ENCODE measurements at regions not wholly inside any gene's neighbourhood (a gene's known extent, or its start where the extent isn't known, plus 50 kb on each side); places are given as distances from the start of the nearest gene placed in this dataset.

DNA sequence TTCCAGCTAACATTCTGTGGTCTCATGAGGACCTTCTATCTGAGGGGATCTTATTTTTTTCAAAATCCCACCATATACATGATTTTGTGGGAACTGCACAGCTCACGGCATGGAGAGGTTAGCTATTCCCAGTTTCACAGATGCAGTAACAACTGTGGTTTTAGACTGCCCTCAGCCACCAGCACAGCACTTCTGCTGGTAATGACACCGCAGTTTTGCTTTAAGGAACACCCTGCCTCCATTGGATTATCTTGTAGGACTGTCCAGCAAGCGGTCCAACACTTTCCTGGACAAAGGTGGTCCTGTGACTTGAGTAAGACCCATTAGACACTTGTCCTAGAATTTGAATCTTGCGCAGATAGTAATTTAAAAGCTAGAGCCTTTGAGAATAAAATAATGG, 65.3 kb upstream of the SMNDC1 start:
- Histone ChIP-seq H3K4me2 (ENCODE audit: low read depth, low read length, poor library complexity, severe bottlenecking) (no peak overlapping the region), H3F3A (ENCODE audit: insufficient read depth) (no peaks in the 10 kb centered on the region)
- no peak for TF ChIP-seq EZH2phosphoT487 (conservative IDR thresholded peaks at IDR 0.05; ENCODE audit: low read length)
- TF ChIP-seq, protein P1, sequence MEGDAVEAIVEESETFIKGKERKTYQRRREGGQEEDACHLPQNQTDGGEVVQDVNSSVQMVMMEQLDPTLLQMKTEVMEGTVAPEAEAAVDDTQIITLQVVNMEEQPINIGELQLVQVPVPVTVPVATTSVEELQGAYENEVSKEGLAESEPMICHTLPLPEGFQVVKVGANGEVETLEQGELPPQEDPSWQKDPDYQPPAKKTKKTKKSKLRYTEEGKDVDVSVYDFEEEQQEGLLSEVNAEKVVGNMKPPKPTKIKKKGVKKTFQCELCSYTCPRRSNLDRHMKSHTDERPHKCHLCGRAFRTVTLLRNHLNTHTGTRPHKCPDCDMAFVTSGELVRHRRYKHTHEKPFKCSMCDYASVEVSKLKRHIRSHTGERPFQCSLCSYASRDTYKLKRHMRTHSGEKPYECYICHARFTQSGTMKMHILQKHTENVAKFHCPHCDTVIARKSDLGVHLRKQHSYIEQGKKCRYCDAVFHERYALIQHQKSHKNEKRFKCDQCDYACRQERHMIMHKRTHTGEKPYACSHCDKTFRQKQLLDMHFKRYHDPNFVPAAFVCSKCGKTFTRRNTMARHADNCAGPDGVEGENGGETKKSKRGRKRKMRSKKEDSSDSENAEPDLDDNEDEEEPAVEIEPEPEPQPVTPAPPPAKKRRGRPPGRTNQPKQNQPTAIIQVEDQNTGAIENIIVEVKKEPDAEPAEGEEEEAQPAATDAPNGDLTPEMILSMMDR (IDR thresholded peaks at IDR 0.05; ENCODE audit: insufficient read depth, low read length, poor library complexity, severe bottlenecking) = no peak

DNA sequence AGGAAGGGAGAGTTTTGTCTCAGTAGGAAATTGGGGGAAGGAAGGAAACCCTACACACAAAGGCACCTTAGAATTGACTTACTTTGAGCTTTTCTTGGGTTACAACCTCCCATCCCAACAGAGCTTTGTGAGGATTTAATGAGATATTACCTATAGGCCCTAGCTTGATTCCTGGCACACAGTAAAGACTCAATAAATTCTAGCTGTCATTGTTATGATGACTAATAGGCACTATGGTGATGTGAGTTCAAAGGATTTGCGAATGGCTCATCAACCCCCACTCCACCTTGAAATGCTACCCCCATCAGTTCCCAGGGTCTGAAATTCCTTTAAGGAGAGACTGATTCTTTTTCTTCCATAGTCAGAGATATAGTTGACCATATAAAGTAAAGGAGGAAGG, 67.9 kb upstream of the SMNDC1 start:
- Histone ChIP-seq H3K79me2 (ENCODE audit: insufficient read depth, low read length) (no peaks in the 10 kb centered on the region), H3K27me3 (ENCODE audit: low read length) (no peaks in the 10 kb centered on the region), H4K20me1 (ENCODE audit: low read depth, low read length) (no peaks in the 10 kb centered on the region), H3F3A (ENCODE audit: insufficient read depth) (no peaks in the 10 kb centered on the region), H3K4me2 (ENCODE audit: low read depth, low read length, poor library complexity, severe bottlenecking) (no peak overlapping the region), H3K27ac (ENCODE audit: low read depth, low read length) (no peak overlapping the region), H3K36me3 (ENCODE audit: low read length) (no peaks in the 10 kb centered on the region), H3K9me2 (replicated peaks; ENCODE audit: insufficient read depth, low read length) (no peaks in the 10 kb centered on the region), H3K9ac (ENCODE audit: low read length) (no peak overlapping the region), H3K9me3 (ENCODE audit: insufficient read depth, low read length) (no peaks in the 10 kb centered on the region), H2AFZ (ENCODE audit: low read depth, low read length, severe bottlenecking) (no peak overlapping the region), H3K4me3 (ENCODE audit: insufficient read depth, low read length, poor library complexity, severe bottlenecking) (no peak overlapping the region)
- no peak for TF ChIP-seq EZH2phosphoT487 (conservative IDR thresholded peaks at IDR 0.05; ENCODE audit: low read length)
- TF ChIP-seq, protein P1 (IDR thresholded peaks at IDR 0.05; ENCODE audit: insufficient read depth, low read length, poor library complexity, severe bottlenecking) = no peak

More for the DNA sequence above, 65.3 kb upstream of the SMNDC1 start:
- H3K9me3 ChIP-seq (ENCODE audit: insufficient read depth, low read length) = no peaks in the 10 kb centered on the region
- no peaks in the 10 kb centered on the region for H3K9me2 ChIP-seq (replicated peaks; ENCODE audit: insufficient read depth, low read length)
- H3K27ac ChIP-seq (ENCODE audit: low read depth, low read length) = no peak overlapping the region
- H3K9ac ChIP-seq (ENCODE audit: low read length) = no peak overlapping the region
- no peaks in the 10 kb centered on the region for H3K27me3 ChIP-seq (ENCODE audit: low read length)
- no peaks in the 10 kb centered on the region for H3K36me3 ChIP-seq (ENCODE audit: low read length)
- H3K79me2 ChIP-seq (ENCODE audit: insufficient read depth, low read length) = no peaks in the 10 kb centered on the region
- no peaks in the 10 kb centered on the region for H4K20me1 ChIP-seq (ENCODE audit: low read depth, low read length)
- H3K4me3 ChIP-seq (ENCODE audit: insufficient read depth, low read length, poor library complexity, severe bottlenecking) = no peak overlapping the region
- H2AFZ ChIP-seq (ENCODE audit: low read depth, low read length, severe bottlenecking) = no peak overlapping the region

- Histone ChIP-seq H2AFZ (ENCODE audit: low read depth, low read length, severe bottlenecking) (no peak overlapping the region), H3K27me3 (ENCODE audit: low read length) (no peaks in the 10 kb centered on the region), H3K36me3 (ENCODE audit: low read length) (no peaks in the 10 kb centered on the region), H3K9ac (ENCODE audit: low read length) (no peak overlapping the region), H4K20me1 (ENCODE audit: low read depth, low read length) (no peaks in the 10 kb centered on the region), H3K9me2 (replicated peaks; ENCODE audit: insufficient read depth, low read length) (no peaks in the 10 kb centered on the region), H3K79me2 (ENCODE audit: insufficient read depth, low read length) (no peaks in the 10 kb centered on the region), H3K4me2 (ENCODE audit: low read depth, low read length, poor library complexity, severe bottlenecking) (no peak overlapping the region), H3F3A (ENCODE audit: insufficient read depth) (no peaks in the 10 kb centered on the region), H3K27ac (ENCODE audit: low read depth, low read length) (no peak overlapping the region), H3K9me3 (ENCODE audit: insufficient read depth, low read length) (no peaks in the 10 kb centered on the region), H3K4me3 (ENCODE audit: insufficient read depth, low read length, poor library complexity, severe bottlenecking) (no peak overlapping the region)
- TF ChIP-seq, protein P1 (IDR thresholded peaks at IDR 0.05; ENCODE audit: insufficient read depth, low read length, poor library complexity, severe bottlenecking) = no peak
- TF ChIP-seq EZH2phosphoT487 (conservative IDR thresholded peaks at IDR 0.05; ENCODE audit: low read length) = no peak
These were observed 68.3 kb upstream of the SMNDC1 start for GRCh38 chr10:110373059-110373458.
